ENCODE measurements at regions not wholly inside any gene's neighbourhood (a gene's known extent, or its start where the extent isn't known, plus 50 kb on each side); places are given as distances from the start of the nearest gene placed in this dataset.

DNA sequence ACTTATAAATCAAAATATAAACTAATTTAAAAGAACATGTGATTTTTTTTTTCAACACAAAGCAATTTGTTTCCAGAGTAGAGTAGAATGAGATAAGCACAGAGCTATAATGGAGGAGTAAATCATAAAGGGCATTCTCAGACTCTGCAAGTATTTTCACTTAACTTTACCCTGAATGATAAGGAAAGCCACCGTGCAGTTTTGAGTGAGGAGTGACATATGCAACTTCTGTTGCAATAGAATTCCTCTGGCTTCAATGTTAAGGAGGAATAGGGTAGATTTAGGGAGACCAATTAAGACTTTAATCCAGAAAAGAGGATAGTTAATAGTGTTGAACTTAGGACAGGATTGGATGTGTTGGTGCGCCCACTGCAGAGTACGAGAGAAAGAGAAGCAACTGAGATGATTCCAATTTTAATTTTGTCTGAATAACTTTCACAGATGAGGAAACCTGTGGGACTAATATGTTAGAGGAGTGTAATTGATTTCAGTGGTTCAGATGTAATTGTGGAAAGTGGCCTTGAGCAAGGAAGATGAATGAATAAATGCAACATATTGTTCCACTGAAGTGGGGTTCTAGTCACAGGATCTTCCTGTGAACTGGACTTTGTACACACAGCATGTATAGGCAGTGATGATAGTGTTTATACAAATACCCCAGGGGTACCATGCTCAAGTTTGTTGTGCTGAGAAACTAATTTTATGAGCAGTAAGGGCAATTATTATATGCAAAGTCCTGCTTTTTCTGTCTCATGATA, 255.5 kb upstream of the ANO3 start:
- H3K27me3 ChIP-seq: no peaks in the 10 kb centered on the region
- DNase-seq (ENCODE audit: low spot score in 2 of 2): no peak
- TF ChIP-seq CTCF (IDR thresholded peaks at IDR 0.05): no peak
- no peaks in the 10 kb centered on the region for H3K4me1 ChIP-seq
- intact Hi-C loops (cut with DNase I): no loop called here
- no peaks in the 10 kb centered on the region for H3K36me3 ChIP-seq
- no peak overlapping the region for H3K27ac ChIP-seq
- H3K9me3 ChIP-seq: no peaks in the 10 kb centered on the region
- H3K4me3 ChIP-seq: no peak overlapping the region

DNA sequence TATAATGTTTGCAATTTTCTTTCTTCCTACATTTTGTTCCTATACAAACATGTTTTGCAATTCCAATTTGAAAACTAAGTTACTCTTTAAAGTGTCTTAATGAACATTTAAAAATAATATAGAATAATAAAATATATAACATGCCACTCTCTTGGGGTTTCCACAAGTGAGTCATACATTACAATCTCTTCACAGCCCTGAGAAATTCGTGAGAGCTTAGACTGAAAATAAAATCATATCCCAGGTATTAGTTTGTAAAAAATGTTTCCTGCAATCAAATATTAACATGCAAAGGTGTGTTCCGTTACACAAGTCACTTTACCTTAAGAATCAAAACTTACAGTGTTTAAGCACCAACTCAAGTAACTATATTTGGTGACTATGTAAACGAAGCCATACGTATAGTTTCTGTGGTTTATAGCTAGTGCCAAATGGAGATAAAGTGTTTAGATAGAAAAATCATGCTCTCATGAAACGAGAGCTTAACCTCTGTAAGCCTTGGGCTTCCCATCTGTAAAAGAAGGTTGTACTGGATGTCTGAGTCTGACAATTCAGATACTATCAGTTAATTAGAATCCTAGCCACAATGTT, 253.6 kb upstream of the ANO3 start:
- H3K36me3 ChIP-seq: no peaks in the 10 kb centered on the region
- H3K4me1 ChIP-seq: no peaks in the 10 kb centered on the region
- no peaks in the 10 kb centered on the region for H3K27me3 ChIP-seq
- no peak overlapping the region for H3K4me3 ChIP-seq
- no peak for TF ChIP-seq CTCF (IDR thresholded peaks at IDR 0.05)
- DNase-seq (ENCODE audit: low spot score in 2 of 2): no peak
- no peak overlapping the region for H3K27ac ChIP-seq
- no peaks in the 10 kb centered on the region for H3K9me3 ChIP-seq
- intact Hi-C loops (cut with DNase I): no loop called here

GRCh38 chr11:26084313-26084712, 247.6 kb upstream of the ANO3 start:
- no peak for DNase-seq (ENCODE audit: low spot score in 2 of 2)
- H3K4me3 ChIP-seq: no peak overlapping the region
- H3K27ac ChIP-seq: no peak overlapping the region
- no peaks in the 10 kb centered on the region for H3K9me3 ChIP-seq
- H3K27me3 ChIP-seq: no peaks in the 10 kb centered on the region
- no peaks in the 10 kb centered on the region for H3K4me1 ChIP-seq
- no peaks in the 10 kb centered on the region for H3K36me3 ChIP-seq
- intact Hi-C loops (cut with DNase I): no loop called here
- no peak for TF ChIP-seq CTCF (IDR thresholded peaks at IDR 0.05)

DNA sequence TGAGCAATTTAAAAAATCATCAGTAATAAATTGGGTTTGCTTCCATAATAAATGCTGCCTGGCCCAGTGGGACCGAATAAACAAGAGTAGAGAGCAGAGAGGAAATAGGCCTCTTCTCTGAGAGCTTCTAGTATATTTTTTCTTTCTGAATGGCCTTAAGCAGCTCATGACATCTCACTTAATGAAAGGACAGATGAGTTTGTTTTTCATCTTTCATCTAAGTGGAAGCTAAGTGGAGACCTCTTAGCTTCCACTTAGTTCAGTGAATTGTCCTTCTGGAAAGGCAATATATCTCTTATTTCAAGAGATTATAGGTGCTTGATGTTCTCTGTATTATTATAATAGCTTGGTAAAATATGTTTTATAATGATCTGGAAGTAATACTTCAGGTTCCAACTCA, 245.9 kb upstream of the ANO3 start:
- intact Hi-C loops (cut with DNase I): no loop called here
- Histone ChIP-seq H3K4me3 (no peak overlapping the region), H3K9me3 (no peaks in the 10 kb centered on the region), H3K27me3 (no peaks in the 10 kb centered on the region), H3K4me1 (no peaks in the 10 kb centered on the region), H3K27ac (no peak overlapping the region), H3K36me3 (no peaks in the 10 kb centered on the region)
- TF ChIP-seq CTCF (IDR thresholded peaks at IDR 0.05): no peak
- no peak for DNase-seq (ENCODE audit: low spot score in 2 of 2)

DNA sequence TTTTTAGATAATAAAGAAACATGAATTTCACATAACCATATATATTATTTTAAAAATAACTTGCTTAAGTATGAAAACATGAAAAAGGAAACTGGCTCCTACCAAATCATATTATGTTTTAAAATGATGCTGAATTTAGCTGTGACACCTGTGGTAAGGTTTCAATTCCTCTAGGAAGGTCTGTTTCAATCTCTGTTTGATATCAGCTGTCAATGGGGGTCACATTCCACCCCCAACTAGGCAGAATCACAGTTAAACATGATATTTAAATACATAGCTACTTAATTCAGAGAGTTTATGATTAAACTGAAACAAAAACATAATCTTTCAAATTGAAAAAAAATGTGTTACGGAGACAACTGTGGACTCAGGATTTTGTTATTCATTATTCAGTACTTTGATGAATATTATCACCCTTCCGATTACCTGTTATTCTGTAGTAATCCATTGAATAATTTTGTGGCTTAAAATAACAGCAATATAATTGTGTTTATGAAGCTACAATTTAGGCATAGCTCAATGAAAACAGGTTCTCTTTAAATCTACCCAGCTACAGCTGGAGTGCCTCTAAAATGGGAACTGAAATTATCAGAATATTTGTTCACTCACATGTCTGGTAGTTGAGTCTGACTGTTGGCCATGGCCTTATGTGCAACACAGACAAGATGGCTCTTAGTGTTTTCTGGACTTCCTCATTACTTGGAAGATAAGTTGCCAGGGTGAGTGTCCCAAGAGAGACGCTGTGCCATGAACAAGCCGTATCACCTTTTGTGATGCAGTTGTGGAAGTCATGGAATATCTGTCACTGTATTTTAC, 244.6 kb upstream of the ANO3 start:
- H3K27ac ChIP-seq: no peak overlapping the region
- no peaks in the 10 kb centered on the region for H3K4me1 ChIP-seq
- no peak for TF ChIP-seq CTCF (IDR thresholded peaks at IDR 0.05)
- no peaks in the 10 kb centered on the region for H3K9me3 ChIP-seq
- H3K27me3 ChIP-seq: no peaks in the 10 kb centered on the region
- DNase-seq (ENCODE audit: low spot score in 2 of 2): no peak
- H3K4me3 ChIP-seq: no peak overlapping the region
- intact Hi-C loops (cut with DNase I): no loop called here
- no peaks in the 10 kb centered on the region for H3K36me3 ChIP-seq
